CD4-positive, CD25-positive, alpha-beta regulatory T cell (primary cell): ENCODE measurements at regions not wholly inside any gene's neighbourhood (a gene's known extent, or its start where the extent isn't known, plus 50 kb on each side); places are given as distances from the start of the nearest gene placed in this dataset.
"Not testable (repeated sequence)": the region's sequence is repeated elsewhere in the genome, so short reads cannot be mapped to it uniquely, and the experiment has no call there.

Experiments used
- ATAC-seq, 2 donors: fragments of 150-1000 bp; cut with Tn5 transposase; one replicate each; pipeline ENCODE4 v1.10.0; 2021; ENCODE audit warnings: low read depth in 2 of 2, moderate number of reproducible peaks in 2 of 2, moderate library complexity in 1 of 2
- DNase-seq, 3 donors: peaks; one replicate each; pipeline versions ENCODE4 v3.0.0 to v3.0.0-alpha.2; 2012 to 2022; ENCODE audit warnings: mixed read lengths in 1 of 3
- H3K27ac ChIP-seq: one replicate; pipeline ENCODE4 v1.7.0; 2013; ENCODE audit warnings: mild to moderate bottlenecking, low read length; ENCODE audit not compliant: insufficient read depth, poor library complexity, severe bottlenecking
- H3K27me3 ChIP-seq: one replicate; pipeline ENCODE4 v1.7.0; 2013; ENCODE audit warnings: low read length; ENCODE audit not compliant: control insufficient read depth, insufficient read depth
- H3K36me3 ChIP-seq: one replicate; pipeline ENCODE4 v1.7.0; 2013; ENCODE audit warnings: mild to moderate bottlenecking, low read length, moderate library complexity; ENCODE audit not compliant: control insufficient read depth, insufficient read depth
- H3K4me1 ChIP-seq: 2 replicates; pipeline ENCODE4 v1.7.0; 2013; ENCODE audit warnings: mild to moderate bottlenecking, low read length; ENCODE audit not compliant: insufficient read depth, control insufficient read depth, poor library complexity, severe bottlenecking
- H3K4me3 ChIP-seq: one replicate; pipeline ENCODE4 v1.7.0; 2013; ENCODE audit warnings: low read depth, mild to moderate bottlenecking, low read length, moderate library complexity
- H3K9me3 ChIP-seq, 2 experiments: 1 replicate in 1 of 2; 2 replicates in 1 of 2; pipeline ENCODE4 v1.7.0; 2013; ENCODE audit warnings: low read length in 2 of 2, mild to moderate bottlenecking in 1 of 2, moderate library complexity in 1 of 2; ENCODE audit not compliant: control insufficient read depth in 2 of 2
- H3K27ac Mint-ChIP-seq, 3 donors: one replicate each; pipeline ENCODE4 v1.8.0; 2020 to 2022; ENCODE audit warnings: mild to moderate bottlenecking in 3 of 3, mixed read lengths in 3 of 3, moderate library complexity in 2 of 3
- H3K27me3 Mint-ChIP-seq: one replicate; pipeline ENCODE4 v1.8.0; 2022; ENCODE audit warnings: mild to moderate bottlenecking, mixed read lengths
- H3K36me3 Mint-ChIP-seq: one replicate; pipeline ENCODE4 v1.8.0; 2020; ENCODE audit warnings: mixed read lengths
- H3K4me1 Mint-ChIP-seq, 4 donors: one replicate each; pipeline ENCODE4 v1.8.0; 2020 to 2022; ENCODE audit warnings: mixed read lengths in 4 of 4, mild to moderate bottlenecking in 1 of 4
- H3K4me3 Mint-ChIP-seq, 4 donors: one replicate each; pipeline ENCODE4 v1.8.0; 2020 to 2022; ENCODE audit warnings: mild to moderate bottlenecking in 4 of 4, mixed read lengths in 4 of 4, moderate library complexity in 3 of 4
- H3K9me3 Mint-ChIP-seq, 7 donors: one replicate each; pipeline ENCODE4 v1.8.0; 2020 to 2022; ENCODE audit warnings: mixed read lengths in 7 of 7, mild to moderate bottlenecking in 3 of 7, moderate library complexity in 2 of 7

DNA sequence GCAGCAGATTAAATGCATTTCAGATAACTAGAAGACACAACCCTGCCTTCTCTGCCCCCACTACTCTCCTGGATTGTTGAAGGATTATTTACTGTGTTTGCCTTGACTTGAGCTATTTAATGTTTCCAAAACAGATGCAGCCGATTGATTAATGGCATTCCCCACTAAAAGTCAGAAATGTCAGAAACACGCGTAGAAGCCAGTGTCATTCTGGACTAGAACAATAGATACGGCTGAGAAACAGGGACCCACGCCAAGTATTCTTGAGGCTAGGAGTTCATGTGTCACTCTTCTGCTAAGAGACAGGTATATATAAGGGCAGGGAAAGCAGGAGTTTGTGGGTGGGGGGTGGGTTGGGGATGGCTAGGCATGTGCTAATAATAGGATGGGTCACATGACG, 366.7 kb upstream of the PROX1 start:
- Mint-ChIP-seq H3K36me3 (no peaks in the 10 kb centered on the region), H3K9me3 (peaks cover 0 to 2% (median under 1%) of the 10 kb centered on the region in 7 donors)

GRCh38 chr1:213622365-213623063, 365.3 kb upstream of the PROX1 start:
- H3K27me3 ChIP-seq = no peaks in the 10 kb centered on the region
- H3K27ac ChIP-seq = no peak overlapping the region
- DNase-seq = peak in 1 of 3 donors; percentile 2
- Mint-ChIP-seq H3K36me3 (no peaks in the 10 kb centered on the region), H3K27ac (no peak overlapping the region), H3K4me3 (no peak overlapping the region), H3K27me3 (no peaks in the 10 kb centered on the region), H3K4me1 (no peaks in the 10 kb centered on the region), H3K9me3 (peaks cover 0 to 4% (median 1%) of the 10 kb centered on the region in 7 donors)
- no peaks in the 10 kb centered on the region for H3K36me3 ChIP-seq
- no peak overlapping the region for H3K4me3 ChIP-seq
- ATAC-seq = no peak
- no peaks in the 10 kb centered on the region for H3K4me1 ChIP-seq
- H3K9me3 ChIP-seq = no peaks in the 10 kb centered on the region

More for the DNA sequence above, 366.7 kb upstream of the PROX1 start:
- no peaks in the 10 kb centered on the region for H3K4me1 ChIP-seq
- no peaks in the 10 kb centered on the region for H3K9me3 ChIP-seq
- no peak for DNase-seq
- H3K27ac ChIP-seq = no peak overlapping the region
- no peaks in the 10 kb centered on the region for H3K36me3 ChIP-seq
- H3K27ac Mint-ChIP-seq = no peak overlapping the region
- no peak overlapping the region for H3K4me3 ChIP-seq
- no peaks in the 10 kb centered on the region for H3K27me3 Mint-ChIP-seq
- H3K4me1 Mint-ChIP-seq = no peaks in the 10 kb centered on the region
- H3K27me3 ChIP-seq = no peaks in the 10 kb centered on the region
- no peak overlapping the region for H3K4me3 Mint-ChIP-seq
- ATAC-seq = no peak

GRCh38 chr1:213623064-213623581, 364.6 kb upstream of the PROX1 start:
- no peak overlapping the region for H3K4me3 Mint-ChIP-seq
- H3K36me3 Mint-ChIP-seq = no peaks in the 10 kb centered on the region
- no peaks in the 10 kb centered on the region for H3K27me3 Mint-ChIP-seq
- H3K4me3 ChIP-seq = no peak overlapping the region
- H3K9me3 ChIP-seq = no peaks in the 10 kb centered on the region
- H3K27ac ChIP-seq = no peak overlapping the region
- H3K27ac Mint-ChIP-seq = no peak overlapping the region
- no peaks in the 10 kb centered on the region for H3K4me1 ChIP-seq
- H3K4me1 Mint-ChIP-seq = no peaks in the 10 kb centered on the region
- DNase-seq = no peak
- H3K36me3 ChIP-seq = no peaks in the 10 kb centered on the region
- peaks cover 0 to 5% (median 1%) of the 10 kb centered on the region in 7 donors for H3K9me3 Mint-ChIP-seq
- no peaks in the 10 kb centered on the region for H3K27me3 ChIP-seq
- no peak for ATAC-seq

DNA sequence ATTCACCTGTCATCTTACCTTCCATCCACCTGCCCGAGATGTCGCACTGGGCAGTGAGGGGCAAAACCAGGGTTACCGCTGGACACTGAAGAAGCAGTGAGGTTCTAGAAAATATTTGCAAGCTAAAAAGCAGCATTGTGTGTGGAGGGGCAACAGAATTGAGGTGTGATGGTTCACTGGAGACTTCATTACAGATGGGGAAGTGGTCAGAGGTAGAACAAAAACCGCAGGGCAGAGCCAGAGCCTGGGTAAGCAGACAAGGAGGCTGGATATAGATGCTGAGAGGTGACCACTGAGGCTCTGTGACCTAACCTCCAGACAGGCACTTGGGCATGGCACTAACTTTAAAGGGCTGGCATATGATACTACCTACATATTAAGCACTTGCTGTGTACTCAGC, 363.9 kb upstream of the PROX1 start:
- H3K27ac Mint-ChIP-seq = no peak overlapping the region
- H3K36me3 Mint-ChIP-seq = no peaks in the 10 kb centered on the region
- H3K9me3 Mint-ChIP-seq = peaks cover 0 to 5% (median 2%) of the 10 kb centered on the region in 7 donors
- no peak for ATAC-seq
- no peaks in the 10 kb centered on the region for H3K27me3 ChIP-seq
- H3K27me3 Mint-ChIP-seq = no peaks in the 10 kb centered on the region
- H3K9me3 ChIP-seq = no peaks in the 10 kb centered on the region
- no peaks in the 10 kb centered on the region for H3K4me1 Mint-ChIP-seq
- no peak overlapping the region for H3K4me3 Mint-ChIP-seq
- no peak overlapping the region for H3K4me3 ChIP-seq
- H3K36me3 ChIP-seq = no peaks in the 10 kb centered on the region
- no peaks in the 10 kb centered on the region for H3K4me1 ChIP-seq
- DNase-seq = no peak
- H3K27ac ChIP-seq = no peak overlapping the region

- not testable (repeated sequence) for H3K4me1 Mint-ChIP-seq, ATAC-seq
These were observed 351.0 kb upstream of the PROX1 start for GRCh38 chr1:213636778-213637177.

GRCh38 chr1:213641312-213641711, 346.5 kb upstream of the PROX1 start:
- Mint-ChIP-seq H3K4me1 (no peaks in the 10 kb centered on the region), H3K27me3 (peaks cover 5% of the 10 kb centered on the region), H3K27ac (no peak overlapping the region), H3K9me3 (peaks cover 0 to 3% (median 0%) of the 10 kb centered on the region in 7 donors), H3K4me3 (no peak overlapping the region), H3K36me3 (no peaks in the 10 kb centered on the region)
- no peak for ATAC-seq
- Histone ChIP-seq H3K4me1 (no peaks in the 10 kb centered on the region), H3K27ac (no peak overlapping the region), H3K36me3 (no peaks in the 10 kb centered on the region), H3K27me3 (no peaks in the 10 kb centered on the region), H3K4me3 (no peak overlapping the region), H3K9me3 (no peaks in the 10 kb centered on the region)
- DNase-seq = no peak

More at GRCh38 chr1:213636778-213637177, 351.0 kb upstream of the PROX1 start:
- not testable (repeated sequence) for H3K27ac ChIP-seq, H3K4me1 ChIP-seq, H3K27ac Mint-ChIP-seq, H3K36me3 Mint-ChIP-seq, H3K27me3 Mint-ChIP-seq, H3K9me3 Mint-ChIP-seq, H3K27me3 ChIP-seq, H3K36me3 ChIP-seq, DNase-seq, H3K9me3 ChIP-seq, H3K4me3 Mint-ChIP-seq, H3K4me3 ChIP-seq

DNA sequence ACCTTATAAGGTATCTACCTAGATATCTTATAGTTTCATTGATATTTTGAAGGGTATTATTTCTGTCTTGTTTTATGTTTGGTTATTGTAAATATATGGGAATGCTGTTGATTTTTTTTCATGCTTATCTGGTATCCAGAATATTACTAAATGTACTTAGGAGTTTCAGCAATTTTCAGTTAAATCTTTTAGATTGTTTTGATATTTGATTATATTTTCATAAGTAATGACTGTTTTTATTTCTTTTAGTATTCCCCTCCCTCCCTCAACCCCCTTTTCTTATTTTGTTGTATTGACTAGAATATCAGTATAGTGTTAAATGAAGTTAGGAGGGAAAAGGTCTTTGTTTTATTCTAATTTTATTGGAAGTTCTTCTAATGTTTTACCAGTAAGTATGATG, 344.4 kb upstream of the PROX1 start:
- Mint-ChIP-seq H3K36me3 (no peaks in the 10 kb centered on the region), H3K9me3 (peaks cover 0 to 4% (median 0%) of the 10 kb centered on the region in 7 donors), H3K4me1 (no peaks in the 10 kb centered on the region), H3K27me3 (peaks cover 5% of the 10 kb centered on the region), H3K4me3 (no peak overlapping the region), H3K27ac (no peak overlapping the region)
- no peaks in the 10 kb centered on the region for H3K27me3 ChIP-seq
- ATAC-seq (no peak), DNase-seq (no peak)
- H3K4me1 ChIP-seq = no peaks in the 10 kb centered on the region
- H3K36me3 ChIP-seq = no peaks in the 10 kb centered on the region
- H3K9me3 ChIP-seq = no peaks in the 10 kb centered on the region
- H3K27ac ChIP-seq = no peak overlapping the region
- H3K4me3 ChIP-seq = no peak overlapping the region
